ENCODE measurements at regions not wholly inside any gene's neighbourhood (a gene's known extent, or its start where the extent isn't known, plus 50 kb on each side); places are given as distances from the start of the nearest gene placed in this dataset.

DNA sequence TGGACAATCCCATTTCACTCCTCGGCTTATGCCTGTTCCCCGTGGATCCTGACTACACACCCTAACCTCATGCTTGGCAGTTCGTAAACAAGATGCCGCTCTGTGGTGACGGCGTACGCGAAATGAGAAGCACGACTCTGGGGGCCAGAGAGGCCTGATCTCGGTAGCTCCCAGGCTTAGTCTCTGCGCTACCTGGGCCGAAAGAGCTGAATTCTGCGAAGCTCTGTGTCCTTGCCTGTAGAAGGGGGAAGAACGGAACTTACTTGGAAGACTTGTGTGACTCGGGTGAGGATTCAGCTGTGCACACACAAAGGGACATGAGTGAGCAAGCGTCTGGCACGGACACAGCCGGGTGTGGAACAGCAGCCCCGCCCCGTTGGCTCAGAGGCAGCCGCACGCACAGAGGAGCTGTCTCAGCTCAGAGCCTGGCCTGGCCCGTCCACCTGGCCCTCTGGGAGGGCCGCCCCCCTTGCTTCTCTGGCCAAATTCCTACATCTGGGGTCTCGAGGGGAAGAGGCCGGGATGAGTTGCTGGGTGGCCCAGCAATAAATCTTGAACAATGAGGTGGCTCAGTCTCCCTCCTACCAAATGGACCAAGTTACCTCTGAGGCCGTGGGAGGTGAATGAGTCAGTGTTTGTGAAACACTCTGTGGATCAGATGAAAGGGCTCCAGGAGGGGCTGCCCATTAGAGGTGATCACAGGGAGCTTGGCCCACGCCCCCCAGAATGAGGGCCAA lies 83.8 kb downstream of the PDGFA start (continued):
- TF ChIP-seq, protein P1, sequence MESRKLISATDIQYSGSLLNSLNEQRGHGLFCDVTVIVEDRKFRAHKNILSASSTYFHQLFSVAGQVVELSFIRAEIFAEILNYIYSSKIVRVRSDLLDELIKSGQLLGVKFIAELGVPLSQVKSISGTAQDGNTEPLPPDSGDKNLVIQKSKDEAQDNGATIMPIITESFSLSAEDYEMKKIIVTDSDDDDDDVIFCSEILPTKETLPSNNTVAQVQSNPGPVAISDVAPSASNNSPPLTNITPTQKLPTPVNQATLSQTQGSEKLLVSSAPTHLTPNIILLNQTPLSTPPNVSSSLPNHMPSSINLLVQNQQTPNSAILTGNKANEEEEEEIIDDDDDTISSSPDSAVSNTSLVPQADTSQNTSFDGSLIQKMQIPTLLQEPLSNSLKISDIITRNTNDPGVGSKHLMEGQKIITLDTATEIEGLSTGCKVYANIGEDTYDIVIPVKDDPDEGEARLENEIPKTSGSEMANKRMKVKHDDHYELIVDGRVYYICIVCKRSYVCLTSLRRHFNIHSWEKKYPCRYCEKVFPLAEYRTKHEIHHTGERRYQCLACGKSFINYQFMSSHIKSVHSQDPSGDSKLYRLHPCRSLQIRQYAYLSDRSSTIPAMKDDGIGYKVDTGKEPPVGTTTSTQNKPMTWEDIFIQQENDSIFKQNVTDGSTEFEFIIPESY (IDR thresholded peaks at IDR 0.05; ENCODE audit: extremely low read depth, insufficient replicate concordance, low read length): no peak
- no peak for TF ChIP-seq RAD21 (IDR thresholded peaks at IDR 0.05; ENCODE audit: low read depth)
- no peak for TF ChIP-seq SP1 (IDR thresholded peaks at IDR 0.05; ENCODE audit: low read depth)
- TF ChIP-seq YY1 (IDR thresholded peaks at IDR 0.05; ENCODE audit: extremely low read depth, insufficient replicate concordance, low read depth, low read length): no peak
- no peak for TF ChIP-seq JUND (IDR thresholded peaks at IDR 0.05)

DNA sequence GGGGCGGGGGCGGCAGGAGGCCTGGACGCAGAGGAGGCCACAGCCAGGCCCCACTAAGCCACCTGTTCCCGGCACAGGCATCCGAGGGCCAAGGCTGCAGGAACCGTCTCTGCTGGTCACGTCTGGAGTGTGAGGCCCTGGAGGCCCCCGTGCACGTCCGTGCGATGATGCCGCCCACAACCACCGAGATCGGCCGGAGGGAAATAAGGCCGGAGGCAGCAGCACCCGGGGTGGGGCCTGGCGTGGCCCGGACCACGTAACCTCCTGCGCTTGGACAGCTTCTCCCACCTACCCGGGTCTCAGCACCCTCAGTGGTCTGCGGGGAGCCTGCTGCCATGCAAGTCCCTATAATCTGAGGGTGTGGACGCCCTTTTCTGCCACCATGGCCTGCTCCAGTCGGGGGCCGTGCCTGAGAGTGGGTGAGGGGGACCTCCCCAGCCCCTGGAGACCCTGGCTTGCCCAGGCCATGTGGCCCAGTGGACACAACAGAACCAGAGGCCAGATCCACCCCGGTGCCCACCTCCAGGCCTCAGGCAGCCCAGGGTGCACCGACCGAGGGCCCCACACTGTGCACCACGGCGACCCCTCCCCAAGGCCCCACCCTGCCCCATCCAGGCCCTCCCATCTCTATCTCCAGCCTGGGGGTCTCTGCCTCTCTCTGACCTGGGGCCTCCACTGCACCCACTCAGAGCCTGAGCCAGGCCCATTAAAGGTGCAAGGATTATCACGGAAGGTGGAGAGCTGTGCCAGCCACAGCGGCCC lies 83.1 kb downstream of the PDGFA start:
- Histone ChIP-seq H3K9me3 (ENCODE audit: control insufficient read depth in 1 of 2, insufficient read depth in 1 of 2, low read depth in 1 of 2, low read length in 2 of 2) (no peaks in the 10 kb centered on the region), H3K27ac (ENCODE audit: low read depth, low read length) (no peak overlapping the region), H3K27me3 (ENCODE audit: insufficient read depth, low read length) (no peaks in the 10 kb centered on the region), H3K4me3 (replicated peaks in 1 of 2; ENCODE audit: low read depth in 1 of 2, low read length in 2 of 2) (no peak overlapping the region), H3K36me3 (ENCODE audit: control insufficient read depth in 1 of 2, insufficient read depth in 2 of 2, low read length in 2 of 2) (no peaks in the 10 kb centered on the region), H3K9ac (ENCODE audit: low read length) (peak overlapping the region; percentile 27; the same call in 1 of the 2 replicates), H3K79me2 (ENCODE audit: insufficient read depth, low read length) (no peaks in the 10 kb centered on the region), H4K20me1 (ENCODE audit: insufficient read depth) (no peaks in the 10 kb centered on the region), H2AFZ (ENCODE audit: low read depth, low read length, poor library complexity, severe bottlenecking) (no peak overlapping the region), H3K4me1 (ENCODE audit: control insufficient read depth in 1 of 2, insufficient read depth in 2 of 2, low read length in 2 of 2) (peaks cover 2 to 13% of the 10 kb centered on the region in 2 experiments; a peak in 3 of 4 replicates), H3K4me2 (ENCODE audit: low read length) (peak overlapping the region; percentile 60), H3K9me2 (ENCODE audit: insufficient read depth) (no peaks in the 10 kb centered on the region)
- ChIA-PET POLR2A (no interaction called here), CTCF (no interaction called here), RAD21 (ENCODE audit: low non-redundant PET in 1 of 2, low total read pairs in 2 of 2, uncharacterized antibody in 2 of 2, unreplicated experiment in 2 of 2) (no interaction called here)
- TF ChIP-seq CEBPB (IDR thresholded peaks at IDR 0.05; ENCODE audit: low read depth): no peak
- no peak for TF ChIP-seq POLR2AphosphoS5 (IDR thresholded peaks at IDR 0.05; ENCODE audit: low read depth, low read length)
- intact Hi-C loops (cut with micrococcal nuclease): no loop called here
- ATAC-seq (peak; percentile 38; the same call in 1 of the 2 replicates), DNase-seq (ENCODE audit: low read depth, low spot score) (no peak)
- no TSS peak for BruUV-seq (replicated peaks)
